ENCODE measurements at regions not wholly inside any gene's neighbourhood (a gene's known extent, or its start where the extent isn't known, plus 50 kb on each side); places are given as distances from the start of the nearest gene placed in this dataset.

GRCh38 chr15:66901336-66902100, 163.9 kb upstream of the SMAD3 start:
- DNase-seq (ENCODE audit: low read depth in 2 of 2) = no peak

- DNase-seq (ENCODE audit: low read depth in 2 of 2) = no peak
Measured at GRCh38 chr15:66905185-66905584, 160.2 kb upstream of the SMAD3 start.

- DNase-seq (ENCODE audit: low read depth in 2 of 2) = no peak
Measured at GRCh38 chr15:66905954-66906353, 159.4 kb upstream of the SMAD3 start.

- DNase-seq (ENCODE audit: low read depth in 2 of 2) = no peak
Measured at GRCh38 chr15:66906668-66907614, 158.5 kb upstream of the SMAD3 start.

GRCh38 chr15:66907826-66908743, 157.3 kb upstream of the SMAD3 start:
- DNase-seq (ENCODE audit: low read depth in 2 of 2) = no peak

GRCh38 chr15:66908744-66909095, 156.7 kb upstream of the SMAD3 start:
- no peak for DNase-seq (ENCODE audit: low read depth in 2 of 2)

GRCh38 chr15:66909381-66909890, 156.0 kb upstream of the SMAD3 start:
- no peak for DNase-seq (ENCODE audit: low read depth in 2 of 2)

GRCh38 chr15:66911131-66911700, 154.2 kb upstream of the SMAD3 start:
- DNase-seq (ENCODE audit: low read depth in 2 of 2) = no peak

- DNase-seq (ENCODE audit: low read depth in 2 of 2) = no peak
Measured at GRCh38 chr15:66912001-66912400, 153.4 kb upstream of the SMAD3 start.

GRCh38 chr15:66912441-66912840, 153.0 kb upstream of the SMAD3 start:
- no peak for DNase-seq (ENCODE audit: low read depth in 2 of 2)

GRCh38 chr15:66917904-66918448, 147.4 kb upstream of the SMAD3 start:
- DNase-seq (ENCODE audit: low read depth in 2 of 2) = no peak

GRCh38 chr15:66919421-66919820, 146.0 kb upstream of the SMAD3 start:
- no peak for DNase-seq (ENCODE audit: low read depth in 2 of 2)

- no peak for DNase-seq (ENCODE audit: low read depth in 2 of 2)
Measured at GRCh38 chr15:66921319-66921915, 144.0 kb upstream of the SMAD3 start.

- DNase-seq (ENCODE audit: low read depth in 2 of 2) = no peak
Measured at GRCh38 chr15:66922608-66923007, 142.8 kb upstream of the SMAD3 start.

GRCh38 chr15:66923438-66923881, 141.9 kb upstream of the SMAD3 start:
- DNase-seq (ENCODE audit: low read depth in 2 of 2) = no peak

- no peak for DNase-seq (ENCODE audit: low read depth in 2 of 2)
Measured at GRCh38 chr15:66924889-66925288, 140.5 kb upstream of the SMAD3 start.

GRCh38 chr15:66925721-66926120, 139.7 kb upstream of the SMAD3 start:
- no peak for DNase-seq (ENCODE audit: low read depth in 2 of 2)

GRCh38 chr15:66927201-66928077, 138.0 kb upstream of the SMAD3 start:
- no peak for DNase-seq (ENCODE audit: low read depth in 2 of 2)

- no peak for DNase-seq (ENCODE audit: low read depth in 2 of 2)
Measured at GRCh38 chr15:66928101-66928500, 137.3 kb upstream of the SMAD3 start.

GRCh38 chr15:66928784-66929183, 136.6 kb upstream of the SMAD3 start:
- DNase-seq (ENCODE audit: low read depth in 2 of 2) = no peak
